HG02610 (cell line): ENCODE measurements at regions not wholly inside any gene's neighbourhood (a gene's known extent, or its start where the extent isn't known, plus 50 kb on each side); places are given as distances from the start of the nearest gene placed in this dataset.

Source experiments
- ATAC-seq: cut with Tn5 transposase; IDR thresholded peaks from one replicate; pipeline ENCODE4 v1.9.1; 2021; ENCODE audit warnings: mild to moderate bottlenecking, moderate library complexity; ENCODE audit not compliant: unreplicated experiment

- ATAC-seq, result no peak
Measured at GRCh38 chr5:68529581-68529980, 314.0 kb downstream of the PIK3R1 start.

- ATAC-seq, result no peak
Measured at GRCh38 chr5:68531970-68532369, 316.4 kb downstream of the PIK3R1 start.

- no peak for ATAC-seq
Measured at GRCh38 chr5:68533051-68533450, 317.5 kb downstream of the PIK3R1 start.

- ATAC-seq, result no peak
Measured at GRCh38 chr5:68533571-68534084, 318.1 kb downstream of the PIK3R1 start.

- no peak for ATAC-seq
Measured at GRCh38 chr5:68534131-68534940, 318.8 kb downstream of the PIK3R1 start.

DNA sequence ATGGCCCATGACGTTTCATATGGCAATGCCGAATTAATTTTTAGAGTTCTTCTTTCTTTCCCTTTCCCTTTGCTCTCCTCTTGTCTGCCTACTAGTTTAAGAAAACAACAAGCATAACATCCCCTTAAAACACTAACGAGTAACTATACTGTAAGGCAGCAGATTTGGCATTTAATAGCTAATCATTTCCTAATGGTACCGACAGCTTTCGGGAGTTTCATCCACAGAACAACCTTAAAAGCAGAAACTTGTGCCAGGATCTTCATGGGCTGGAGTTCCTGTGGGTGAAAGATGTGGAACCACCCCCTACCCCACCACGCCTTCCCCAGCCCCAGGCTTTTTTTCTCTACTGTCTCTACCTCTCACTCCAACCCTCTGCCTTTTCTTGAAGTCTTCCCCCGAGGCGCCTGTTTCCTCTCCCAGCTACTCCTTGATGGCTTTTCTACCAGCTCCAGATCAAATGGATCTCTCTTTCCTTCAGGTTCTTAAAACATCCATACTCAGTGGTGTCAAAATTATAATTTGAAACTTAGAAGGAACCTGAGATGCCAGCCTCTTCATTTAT is 319.5 kb downstream of the PIK3R1 start:
- no peak for ATAC-seq

- no peak for ATAC-seq
Measured at GRCh38 chr5:68538814-68539420, 323.4 kb downstream of the PIK3R1 start.

DNA sequence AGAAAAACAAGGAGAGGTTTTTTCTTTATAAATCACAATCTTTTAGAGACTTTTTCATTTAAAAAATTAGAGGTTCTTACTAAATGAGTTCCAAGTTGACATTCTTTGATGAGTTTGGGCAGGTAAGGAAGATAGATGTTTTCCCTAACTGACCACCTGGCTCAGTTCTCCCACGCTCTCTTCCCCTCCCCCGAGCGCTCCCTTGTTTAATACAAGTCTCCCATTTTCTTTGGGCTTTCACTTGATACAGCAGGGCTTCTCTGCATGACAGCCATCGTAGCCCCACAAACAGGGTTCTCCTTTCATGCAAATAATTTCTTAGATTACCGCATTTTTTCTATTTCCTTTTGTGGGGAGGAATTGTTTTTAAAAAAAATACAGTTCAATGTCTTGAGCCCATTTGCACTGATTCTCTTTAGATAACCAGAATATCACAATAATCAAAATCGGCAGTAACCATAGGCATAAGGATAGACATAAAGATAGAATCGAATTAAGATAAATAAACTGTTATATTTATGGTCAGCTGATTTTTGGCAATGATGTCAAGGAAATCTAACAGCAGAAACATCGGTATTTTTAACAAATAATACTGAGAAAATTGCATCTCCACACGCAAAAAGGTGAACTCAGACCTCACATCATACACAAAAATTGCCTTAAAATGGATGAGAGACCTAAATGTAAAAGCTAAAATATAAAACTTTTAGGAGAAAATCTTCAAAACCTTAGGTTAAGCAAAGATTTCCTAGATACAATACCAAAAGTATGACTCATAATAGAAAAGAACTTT is 325.4 kb downstream of the PIK3R1 start:
- ATAC-seq, result no peak

DNA sequence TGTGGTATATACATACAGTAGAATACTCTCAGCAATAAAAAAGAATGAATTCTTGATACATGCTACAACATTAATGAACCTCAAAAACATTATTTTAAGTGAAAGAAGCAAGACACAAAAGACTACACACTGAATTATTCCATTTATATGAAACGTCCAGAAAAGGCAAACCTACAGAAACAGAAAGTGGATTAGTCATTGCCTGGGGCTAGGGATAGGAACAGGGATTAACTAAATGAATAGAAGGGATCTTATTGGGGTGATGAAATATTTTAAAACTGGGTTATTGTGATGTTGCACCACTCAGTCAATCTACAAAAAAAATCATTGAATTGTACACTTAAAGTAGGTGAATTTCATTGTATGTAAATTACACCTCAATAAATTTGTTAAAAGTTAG is 326.7 kb downstream of the PIK3R1 start:
- ATAC-seq, result no peak

GRCh38 chr5:68543212-68543611 is 327.7 kb downstream of the PIK3R1 start:
- no peak for ATAC-seq

DNA sequence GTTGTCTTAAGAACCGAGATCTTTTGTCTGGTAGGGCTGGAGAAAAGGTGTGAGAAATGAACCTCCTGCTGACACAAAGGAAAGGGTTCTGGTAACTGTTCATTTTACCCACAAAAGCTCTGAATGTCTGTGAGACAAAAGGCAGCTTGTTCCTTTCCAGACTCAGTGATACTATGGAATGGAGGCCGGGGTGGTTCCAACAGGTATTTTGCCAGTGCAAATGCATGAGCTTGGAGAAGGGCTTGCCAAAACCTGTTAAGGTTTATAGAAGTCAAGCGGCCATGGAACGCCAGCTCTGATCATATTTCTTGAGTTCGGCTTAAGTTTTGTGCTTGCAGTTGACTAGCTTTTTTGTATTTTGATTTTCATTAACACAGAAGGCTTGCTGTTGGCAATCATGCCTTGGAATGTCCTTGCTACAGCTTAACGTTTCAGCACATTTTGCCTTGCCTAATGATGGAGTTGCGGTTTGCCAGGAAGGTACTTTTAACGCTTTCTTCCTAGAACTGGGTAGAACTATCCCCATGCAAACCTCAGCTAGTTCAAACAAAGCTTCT is 328.6 kb downstream of the PIK3R1 start:
- ATAC-seq, result no peak

- ATAC-seq, result no peak
Measured at GRCh38 chr5:68544648-68545552, 329.3 kb downstream of the PIK3R1 start.

- no peak for ATAC-seq
Measured at GRCh38 chr5:68545636-68546295, 330.2 kb downstream of the PIK3R1 start.

GRCh38 chr5:68547056-68547455 is 331.5 kb downstream of the PIK3R1 start:
- no peak for ATAC-seq

DNA sequence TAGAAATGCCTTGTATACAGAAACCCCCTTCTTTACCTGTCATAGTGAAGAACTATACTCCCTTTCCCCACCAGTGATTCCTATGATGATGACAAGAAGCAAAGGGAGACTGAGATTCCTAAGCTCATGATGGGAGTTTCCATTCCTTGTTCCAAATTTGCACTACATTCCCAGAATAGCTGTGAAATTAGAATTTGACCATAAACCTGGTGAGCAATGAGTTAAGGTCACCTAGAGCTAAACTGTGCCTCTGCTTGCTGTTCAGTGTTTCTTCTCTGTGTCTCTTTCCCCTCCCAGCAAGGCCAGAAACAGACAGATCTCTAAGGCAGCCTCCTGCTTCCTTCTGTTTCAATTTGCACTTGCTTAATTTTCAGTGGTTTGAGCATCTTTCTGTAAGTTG is 332.1 kb downstream of the PIK3R1 start:
- ATAC-seq, result no peak

DNA sequence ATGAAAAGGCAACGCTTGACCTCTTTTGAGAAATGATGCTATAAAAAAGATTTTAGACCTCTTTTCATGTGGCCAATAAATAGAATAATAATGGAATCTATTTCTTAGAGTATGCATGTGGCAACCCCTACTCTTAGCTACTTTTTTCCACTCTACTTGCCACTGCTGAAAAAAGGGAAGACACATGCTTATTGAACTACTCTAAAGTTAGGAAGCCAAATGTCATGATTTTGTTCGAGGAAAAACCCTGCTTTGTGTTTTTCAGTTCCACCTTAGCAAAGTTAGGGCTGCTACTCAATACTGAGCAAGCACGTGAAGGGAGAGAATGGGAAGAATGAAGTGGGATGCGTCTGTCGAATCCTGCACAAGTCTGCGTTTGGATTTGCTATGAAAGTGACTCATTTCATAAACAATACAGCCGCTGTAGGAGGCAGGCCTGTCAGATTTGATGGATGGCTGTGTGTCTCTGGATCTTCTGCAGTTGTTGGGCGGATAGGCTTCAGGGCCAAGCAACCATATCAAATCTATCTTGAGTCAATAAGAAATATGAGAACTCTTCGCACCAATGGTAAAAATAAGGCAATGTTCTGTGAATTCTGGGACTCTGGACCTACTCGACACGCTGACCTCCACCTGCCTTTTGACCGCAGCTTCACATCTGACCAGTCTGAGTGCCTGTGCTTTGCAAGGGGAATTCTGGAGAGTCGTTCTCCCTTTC is 333.6 kb downstream of the PIK3R1 start:
- no peak for ATAC-seq

GRCh38 chr5:68550015-68550414 is 334.5 kb downstream of the PIK3R1 start:
- no peak for ATAC-seq

DNA sequence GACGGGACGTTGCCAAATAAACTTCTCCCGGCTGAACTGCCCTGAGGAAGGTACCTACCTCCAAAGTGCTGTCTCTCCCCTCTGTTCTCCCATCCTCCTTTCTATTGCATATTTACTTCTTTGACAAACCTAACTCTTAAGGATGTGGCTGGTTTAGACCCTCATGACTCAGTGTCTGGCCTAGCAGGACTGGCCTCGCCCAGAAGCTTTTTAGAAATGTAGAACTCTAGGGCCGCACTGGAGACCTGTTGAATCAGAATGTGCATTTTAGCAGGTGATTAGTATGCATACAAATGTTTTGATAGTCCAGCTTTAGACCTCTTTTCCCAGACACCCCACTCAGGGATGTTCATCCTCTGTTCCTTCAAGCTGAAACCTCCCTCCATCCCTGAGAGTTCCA is 335.9 kb downstream of the PIK3R1 start:
- ATAC-seq, result no peak
